Neural progenitor cell (in vitro differentiated cells): ENCODE measurements at regions not wholly inside any gene's neighbourhood (a gene's known extent, or its start where the extent isn't known, plus 50 kb on each side); places are given as distances from the start of the nearest gene placed in this dataset.

ENCODE experiments used
- DNase-seq: peaks from one replicate; pipeline ENCODE4 v3.0.0-alpha.2; 2016; ENCODE audit warnings: low spot score
- H2AFZ ChIP-seq: fragments of 200-600 bp; sonication (generic); replicated peaks from 2 replicates; pipeline ENCODE4 v1.6.1; 2016; ENCODE audit warnings: antibody characterized with exemption
- H3F3A ChIP-seq: fragments of 200-600 bp; sonication (generic); 2 replicates; pipeline ENCODE4 v1.6.1; 2016; ENCODE audit warnings: antibody characterized with exemption, low read depth
- H3K27ac ChIP-seq: fragments of 200-600 bp; sonication (generic); 2 replicates; pipeline ENCODE4 v1.5.1; 2016; ENCODE audit warnings: mild to moderate bottlenecking
- H3K27me3 ChIP-seq: fragments of 200-600 bp; sonication (generic); 2 replicates; pipeline ENCODE4 v1.6.1; 2016; ENCODE audit warnings: mild to moderate bottlenecking, moderate library complexity
- H3K36me3 ChIP-seq: fragments of 200-600 bp; sonication (generic); 2 replicates; pipeline ENCODE4 v1.5.1; 2016
- H3K4me1 ChIP-seq: fragments of 200-600 bp; sonication (generic); 2 replicates; pipeline ENCODE4 v1.6.1; 2016; ENCODE audit warnings: mixed run types
- H3K4me2 ChIP-seq: fragments of 200-600 bp; sonication (generic); 2 replicates; pipeline ENCODE4 v1.6.1; 2016
- H3K4me3 ChIP-seq: fragments of 200-600 bp; sonication (generic); 2 replicates; pipeline ENCODE4 v1.5.1; 2016
- H3K79me2 ChIP-seq: fragments of 200-600 bp; sonication (generic); 2 replicates; pipeline ENCODE4 v1.6.1; 2016; ENCODE audit warnings: low read depth
- H3K9ac ChIP-seq: fragments of 200-600 bp; sonication (generic); 2 replicates; pipeline ENCODE4 v1.6.1; 2016
- H3K9me3 ChIP-seq: fragments of 200-600 bp; sonication (generic); 2 replicates; pipeline ENCODE4 v1.5.1; 2016; ENCODE audit warnings: low read depth
- H4K20me1 ChIP-seq: fragments of 200-600 bp; sonication (generic); 2 replicates; pipeline ENCODE4 v1.6.1; 2016; ENCODE audit warnings: low read depth
- H3K27ac Mint-ChIP-seq: 3 replicates; pipeline ENCODE4 v1.8.0; 2021; ENCODE audit warnings: mixed read lengths
- H3K27me3 Mint-ChIP-seq: 2 replicates; pipeline ENCODE4 v1.8.0; 2022; ENCODE audit warnings: low read depth, mild to moderate bottlenecking, inconsistent platforms, moderate library complexity, mixed read lengths; ENCODE audit not compliant: insufficient read depth
- H3K36me3 Mint-ChIP-seq: 3 replicates; pipeline ENCODE4 v1.8.0; 2021; ENCODE audit warnings: mixed read lengths
- H3K4me1 Mint-ChIP-seq: 3 replicates; pipeline ENCODE4 v1.8.0; 2021; ENCODE audit warnings: mixed read lengths
- H3K4me3 Mint-ChIP-seq: 3 replicates; pipeline ENCODE4 v1.8.0; 2021; ENCODE audit warnings: mild to moderate bottlenecking, moderate library complexity, mixed read lengths
- H3K9me3 Mint-ChIP-seq: 3 replicates; pipeline ENCODE4 v1.8.0; 2020; ENCODE audit warnings: mixed read lengths
- CTCF ChIP-seq: fragments of 200-600 bp; sonication (generic); IDR thresholded peaks from 2 replicates; pipeline ENCODE4 v1.5.1; 2017; ENCODE audit warnings: antibody characterized with exemption, mild to moderate bottlenecking
- EZH2 ChIP-seq: fragments of 200-600 bp; sonication (generic); IDR thresholded peaks from 2 replicates; pipeline ENCODE4 v1.6.1; 2017; ENCODE audit warnings: antibody characterized with exemption, mild to moderate bottlenecking, moderate library complexity
- EZH2phosphoT487 ChIP-seq: fragments of 200-600 bp; sonication (generic); IDR thresholded peaks from 2 replicates; pipeline ENCODE4 v1.6.1; 2017; ENCODE audit warnings: antibody characterized with exemption

GRCh38 chr7:89685287-89685686 lies 469.0 kb upstream of the STEAP1 start:
- Mint-ChIP-seq H3K27ac (no peak overlapping the region), H3K9me3 (no peaks in the 10 kb centered on the region), H3K36me3 (no peaks in the 10 kb centered on the region), H3K27me3 (no peaks in the 10 kb centered on the region), H3K4me3 (no peak overlapping the region), H3K4me1 (no peaks in the 10 kb centered on the region)
- Histone ChIP-seq H3K79me2 (no peaks in the 10 kb centered on the region), H3K4me3 (no peak overlapping the region), H3K4me1 (no peaks in the 10 kb centered on the region), H3F3A (no peaks in the 10 kb centered on the region), H3K36me3 (no peaks in the 10 kb centered on the region), H3K4me2 (no peak overlapping the region), H3K9ac (no peak overlapping the region), H3K9me3 (no peaks in the 10 kb centered on the region), H4K20me1 (no peaks in the 10 kb centered on the region), H2AFZ (no peak overlapping the region), H3K27ac (no peak overlapping the region), H3K27me3 (no peaks in the 10 kb centered on the region)
- no peak for DNase-seq
- TF ChIP-seq EZH2 (no peak), EZH2phosphoT487 (no peak), CTCF (no peak)

- Mint-ChIP-seq H3K4me3 (no peak overlapping the region), H3K27ac (no peak overlapping the region), H3K36me3 (no peaks in the 10 kb centered on the region), H3K4me1 (no peaks in the 10 kb centered on the region), H3K9me3 (no peaks in the 10 kb centered on the region), H3K27me3 (no peaks in the 10 kb centered on the region)
- H2AFZ ChIP-seq = no peak overlapping the region
- TF ChIP-seq EZH2 (no peak), EZH2phosphoT487 (no peak), CTCF (no peak)
- H3F3A ChIP-seq = no peaks in the 10 kb centered on the region
- H3K79me2 ChIP-seq = no peaks in the 10 kb centered on the region
- no peak for DNase-seq
- H3K9me3 ChIP-seq = no peaks in the 10 kb centered on the region
- no peak overlapping the region for H3K27ac ChIP-seq
- no peak overlapping the region for H3K4me3 ChIP-seq
- no peaks in the 10 kb centered on the region for H4K20me1 ChIP-seq
- no peaks in the 10 kb centered on the region for H3K36me3 ChIP-seq
- no peak overlapping the region for H3K9ac ChIP-seq
- no peaks in the 10 kb centered on the region for H3K4me1 ChIP-seq
- no peaks in the 10 kb centered on the region for H3K27me3 ChIP-seq
- H3K4me2 ChIP-seq = no peak overlapping the region
Measured at GRCh38 chr7:89687211-89687610, 467.1 kb upstream of the STEAP1 start.

- H3K27me3 Mint-ChIP-seq = no peaks in the 10 kb centered on the region
- no peak overlapping the region for H3K9ac ChIP-seq
- no peak overlapping the region for H2AFZ ChIP-seq
Measured at GRCh38 chr7:89695241-89695640, 459.0 kb upstream of the STEAP1 start.

More at GRCh38 chr7:89695241-89695640, 459.0 kb upstream of the STEAP1 start:
- no peaks in the 10 kb centered on the region for H3K36me3 Mint-ChIP-seq
- TF ChIP-seq EZH2phosphoT487 (no peak), CTCF (peak; percentile 11), EZH2 (no peak)
- H3K4me1 Mint-ChIP-seq = no peaks in the 10 kb centered on the region
- Histone ChIP-seq H3F3A (no peaks in the 10 kb centered on the region), H3K4me1 (no peaks in the 10 kb centered on the region), H3K4me2 (no peak overlapping the region), H4K20me1 (no peaks in the 10 kb centered on the region), H3K27ac (no peak overlapping the region), H3K27me3 (no peaks in the 10 kb centered on the region), H3K9me3 (no peaks in the 10 kb centered on the region), H3K4me3 (no peak overlapping the region), H3K36me3 (no peaks in the 10 kb centered on the region), H3K79me2 (no peaks in the 10 kb centered on the region)
- H3K4me3 Mint-ChIP-seq = no peak overlapping the region
- no peak for DNase-seq
- H3K27ac Mint-ChIP-seq = no peak overlapping the region
- peaks cover 7% of the 10 kb centered on the region for H3K9me3 Mint-ChIP-seq
